ENCODE measurements at regions not wholly inside any gene's neighbourhood (a gene's known extent, or its start where the extent isn't known, plus 50 kb on each side); places are given as distances from the start of the nearest gene placed in this dataset.

GRCh38 chr2:219901155-219901554 lies 273.7 kb downstream of the SLC4A3 start:
- Mint-ChIP-seq H3K27ac (no peak overlapping the region), H3K36me3 (ENCODE audit: low read depth) (no peaks in the 10 kb centered on the region), H3K4me1 (ENCODE audit: low read depth) (no peaks in the 10 kb centered on the region), H3K4me3 (no peak overlapping the region), H3K27me3 (peaks cover 5% of the 10 kb centered on the region), H3K9me3 (no peaks in the 10 kb centered on the region)
- no peak for DNase-seq

- H3K27me3 Mint-ChIP-seq = peaks cover 5% of the 10 kb centered on the region
- no peaks in the 10 kb centered on the region for H3K36me3 Mint-ChIP-seq (ENCODE audit: low read depth)
- no peak for DNase-seq
- H3K4me1 Mint-ChIP-seq (ENCODE audit: low read depth) = no peaks in the 10 kb centered on the region
- H3K27ac Mint-ChIP-seq = no peak overlapping the region
- H3K4me3 Mint-ChIP-seq = no peak overlapping the region
- H3K9me3 Mint-ChIP-seq = no peaks in the 10 kb centered on the region
These were observed 275.6 kb downstream of the SLC4A3 start for GRCh38 chr2:219902891-219903552.

GRCh38 chr2:219905640-219906039 lies 278.2 kb downstream of the SLC4A3 start:
- DNase-seq = no peak
- Mint-ChIP-seq H3K36me3 (ENCODE audit: low read depth) (no peaks in the 10 kb centered on the region), H3K4me3 (no peak overlapping the region), H3K9me3 (no peaks in the 10 kb centered on the region), H3K4me1 (ENCODE audit: low read depth) (no peaks in the 10 kb centered on the region), H3K27ac (no peak overlapping the region), H3K27me3 (peaks cover 5% of the 10 kb centered on the region)

GRCh38 chr2:219906114-219907010 lies 278.9 kb downstream of the SLC4A3 start:
- peaks cover 5% of the 10 kb centered on the region for H3K27me3 Mint-ChIP-seq
- no peak overlapping the region for H3K27ac Mint-ChIP-seq
- no peaks in the 10 kb centered on the region for H3K36me3 Mint-ChIP-seq (ENCODE audit: low read depth)
- no peaks in the 10 kb centered on the region for H3K9me3 Mint-ChIP-seq
- no peak for DNase-seq
- no peaks in the 10 kb centered on the region for H3K4me1 Mint-ChIP-seq (ENCODE audit: low read depth)
- no peak overlapping the region for H3K4me3 Mint-ChIP-seq

DNA sequence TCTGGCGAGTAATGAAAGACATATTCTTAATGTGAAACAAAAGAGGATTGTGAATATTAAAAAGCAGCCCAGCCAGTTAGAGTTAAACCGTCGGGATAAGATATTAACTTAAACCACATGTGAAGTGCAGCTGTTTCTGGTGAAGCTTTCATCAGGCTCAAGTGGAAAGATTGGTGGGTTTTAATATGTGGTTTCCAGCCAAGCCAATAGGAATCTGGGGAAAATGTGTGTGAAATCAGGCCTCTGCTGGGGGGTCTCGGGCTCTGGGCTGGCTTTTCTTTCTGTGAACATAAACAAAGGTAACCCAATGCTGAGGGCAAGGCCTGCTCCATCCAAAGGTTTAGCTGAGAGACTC lies 279.6 kb downstream of the SLC4A3 start:
- no peak for DNase-seq
- Mint-ChIP-seq H3K4me3 (no peak overlapping the region), H3K4me1 (ENCODE audit: low read depth) (no peaks in the 10 kb centered on the region)

DNA sequence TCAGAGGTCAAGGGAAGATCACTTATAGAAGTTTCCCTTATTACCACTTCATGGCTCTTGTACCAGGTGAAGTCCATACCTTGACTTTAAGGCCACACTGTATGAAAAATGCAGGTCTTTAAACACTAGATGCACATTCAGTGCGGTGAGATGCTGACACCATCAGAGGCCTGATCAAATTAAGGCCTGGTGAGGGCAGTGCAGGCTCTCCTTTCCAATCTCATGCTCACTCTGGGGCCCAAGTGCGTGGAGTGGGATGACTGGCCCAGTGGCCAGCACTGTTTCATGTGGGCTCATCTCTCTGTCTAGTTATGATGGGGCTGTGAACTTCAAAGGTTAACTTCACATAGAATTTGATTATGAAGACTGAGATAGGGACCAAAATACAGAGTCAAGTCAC lies 281.1 kb downstream of the SLC4A3 start:
- H3K4me3 Mint-ChIP-seq = no peak overlapping the region
- H3K9me3 Mint-ChIP-seq = no peaks in the 10 kb centered on the region
- no peaks in the 10 kb centered on the region for H3K4me1 Mint-ChIP-seq (ENCODE audit: low read depth)
- H3K27me3 Mint-ChIP-seq = peaks cover 3% of the 10 kb centered on the region
- DNase-seq = no peak
- H3K36me3 Mint-ChIP-seq (ENCODE audit: low read depth) = no peaks in the 10 kb centered on the region
- H3K27ac Mint-ChIP-seq = no peak overlapping the region

More for the DNA sequence above, 279.6 kb downstream of the SLC4A3 start:
- Mint-ChIP-seq H3K27ac (no peak overlapping the region), H3K36me3 (ENCODE audit: low read depth) (no peaks in the 10 kb centered on the region), H3K9me3 (no peaks in the 10 kb centered on the region), H3K27me3 (peaks cover 5% of the 10 kb centered on the region)

DNA sequence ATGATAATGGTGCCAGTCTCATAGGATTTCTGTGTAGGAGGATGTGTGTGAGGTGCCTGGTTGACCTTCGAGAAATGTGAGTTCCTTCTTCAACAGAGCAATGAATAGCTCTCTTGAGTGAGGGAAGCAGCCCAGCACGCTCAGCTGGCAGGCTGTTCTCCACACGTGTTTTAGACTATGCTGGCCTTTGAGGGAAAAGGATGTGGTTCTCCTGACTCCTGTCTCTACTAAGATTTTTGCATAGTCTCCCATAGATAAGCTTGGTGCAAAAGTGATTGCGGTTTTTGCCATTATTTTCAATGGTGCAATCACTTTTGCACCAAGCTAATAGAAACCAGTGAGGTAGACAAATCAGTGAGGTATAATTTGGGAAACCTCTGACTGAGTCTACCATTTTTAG lies 284.1 kb downstream of the SLC4A3 start:
- Mint-ChIP-seq H3K36me3 (ENCODE audit: low read depth) (no peaks in the 10 kb centered on the region), H3K4me1 (ENCODE audit: low read depth) (no peaks in the 10 kb centered on the region), H3K4me3 (no peak overlapping the region), H3K27ac (no peak overlapping the region), H3K9me3 (no peaks in the 10 kb centered on the region), H3K27me3 (no peaks in the 10 kb centered on the region)
- no peak for DNase-seq

DNA sequence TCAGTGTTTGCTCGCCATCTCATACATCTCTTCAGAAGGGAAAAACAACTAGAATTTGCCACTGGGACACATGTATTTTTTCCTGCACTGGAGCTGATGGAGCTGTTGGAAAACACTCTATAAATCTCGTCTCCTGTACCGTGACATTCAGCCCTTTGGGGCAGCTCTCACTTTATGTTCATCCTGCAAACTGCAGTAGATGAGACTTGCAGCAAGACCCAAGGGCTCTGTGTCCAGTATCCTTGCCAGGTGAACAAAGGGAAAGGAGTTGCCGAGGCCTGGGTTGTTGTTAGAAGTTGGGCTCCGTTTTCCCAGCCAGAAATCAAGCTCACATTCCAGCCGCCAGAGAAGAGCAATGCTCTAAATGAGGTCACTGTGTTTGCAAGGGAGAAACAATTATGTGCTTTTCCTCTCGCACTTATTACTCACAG lies 285.1 kb downstream of the SLC4A3 start:
- Mint-ChIP-seq H3K27me3 (no peaks in the 10 kb centered on the region), H3K4me3 (no peak overlapping the region), H3K4me1 (ENCODE audit: low read depth) (no peaks in the 10 kb centered on the region), H3K9me3 (no peaks in the 10 kb centered on the region), H3K27ac (no peak overlapping the region), H3K36me3 (ENCODE audit: low read depth) (no peaks in the 10 kb centered on the region)
- DNase-seq = no peak

- H3K27ac Mint-ChIP-seq = no peak overlapping the region
- no peaks in the 10 kb centered on the region for H3K27me3 Mint-ChIP-seq
These were observed 287.1 kb downstream of the SLC4A3 start for GRCh38 chr2:219914577-219914976.

GRCh38 chr2:219916281-219916680 lies 288.9 kb downstream of the SLC4A3 start:
- Mint-ChIP-seq H3K4me1 (ENCODE audit: low read depth) (no peaks in the 10 kb centered on the region), H3K27ac (no peak overlapping the region), H3K9me3 (no peaks in the 10 kb centered on the region), H3K36me3 (ENCODE audit: low read depth) (no peaks in the 10 kb centered on the region), H3K4me3 (no peak overlapping the region), H3K27me3 (no peaks in the 10 kb centered on the region)
- no peak for DNase-seq

More at GRCh38 chr2:219914577-219914976, 287.1 kb downstream of the SLC4A3 start:
- no peaks in the 10 kb centered on the region for H3K9me3 Mint-ChIP-seq
- H3K36me3 Mint-ChIP-seq (ENCODE audit: low read depth) = no peaks in the 10 kb centered on the region
- H3K4me3 Mint-ChIP-seq = no peak overlapping the region
- no peak for DNase-seq
- no peaks in the 10 kb centered on the region for H3K4me1 Mint-ChIP-seq (ENCODE audit: low read depth)

DNA sequence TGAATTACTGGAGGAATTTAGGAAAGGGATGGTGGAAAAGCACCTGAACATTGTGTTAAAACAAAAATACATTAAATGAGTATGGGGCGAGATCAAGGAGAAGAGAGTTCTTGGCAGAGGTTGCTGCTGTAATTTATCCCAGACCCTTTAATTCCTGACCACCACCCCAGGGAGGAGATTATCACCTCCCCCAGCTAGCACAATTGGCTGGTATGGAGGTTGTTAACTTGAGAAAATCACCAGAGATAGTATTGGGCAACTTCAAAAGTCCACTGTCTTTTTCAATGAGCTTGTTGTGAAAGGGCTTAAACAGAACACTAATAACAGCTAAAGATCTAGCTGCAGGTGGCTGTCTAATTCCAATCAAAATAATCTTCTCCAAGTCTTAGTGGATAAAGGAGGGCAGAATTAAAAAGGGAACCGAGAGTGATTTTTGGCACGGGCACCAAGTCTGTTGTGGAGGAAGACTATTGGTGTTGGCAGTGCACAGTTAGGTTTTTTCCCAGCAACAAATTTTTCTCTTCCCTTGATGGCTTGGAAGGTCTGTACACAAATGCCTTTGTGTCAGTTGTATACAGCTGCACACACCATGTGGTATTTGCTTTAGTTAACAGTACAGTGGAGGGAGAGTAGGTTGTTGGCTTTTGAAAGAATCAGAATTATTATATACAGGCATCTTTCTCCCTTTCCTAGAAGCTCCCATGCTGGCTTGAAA lies 289.5 kb downstream of the SLC4A3 start:
- Mint-ChIP-seq H3K27me3 (no peaks in the 10 kb centered on the region), H3K36me3 (ENCODE audit: low read depth) (no peaks in the 10 kb centered on the region), H3K4me3 (no peak overlapping the region), H3K27ac (no peak overlapping the region), H3K9me3 (no peaks in the 10 kb centered on the region), H3K4me1 (ENCODE audit: low read depth) (no peaks in the 10 kb centered on the region)
- no peak for DNase-seq

- no peak overlapping the region for H3K27ac Mint-ChIP-seq
- H3K4me3 Mint-ChIP-seq = no peak overlapping the region
- H3K9me3 Mint-ChIP-seq = no peaks in the 10 kb centered on the region
- no peak for DNase-seq
- no peaks in the 10 kb centered on the region for H3K4me1 Mint-ChIP-seq (ENCODE audit: low read depth)
- H3K36me3 Mint-ChIP-seq (ENCODE audit: low read depth) = no peaks in the 10 kb centered on the region
- H3K27me3 Mint-ChIP-seq = no peaks in the 10 kb centered on the region
These were observed 290.8 kb downstream of the SLC4A3 start for GRCh38 chr2:219918254-219918653.

DNA sequence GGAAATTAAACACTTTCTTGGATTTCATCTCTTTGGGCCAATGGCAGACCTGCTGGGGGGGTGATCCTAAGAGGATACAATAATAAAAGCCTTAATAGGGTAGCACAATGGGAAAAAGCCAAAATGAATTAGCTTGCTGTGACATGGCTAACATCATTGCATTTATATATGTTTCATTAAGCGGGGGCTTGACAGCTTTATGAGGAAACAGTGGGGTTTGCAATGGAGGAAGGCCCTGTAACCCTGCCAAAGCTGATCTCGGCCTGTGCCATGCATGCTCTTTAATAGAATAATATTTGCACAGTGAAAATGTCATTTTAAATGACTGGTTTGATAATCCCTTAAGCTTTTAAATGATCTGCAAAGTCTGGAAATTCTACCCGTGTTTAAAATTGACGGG lies 291.5 kb downstream of the SLC4A3 start:
- H3K4me1 Mint-ChIP-seq (ENCODE audit: low read depth) = no peaks in the 10 kb centered on the region
- H3K27ac Mint-ChIP-seq = no peak overlapping the region
- no peaks in the 10 kb centered on the region for H3K36me3 Mint-ChIP-seq (ENCODE audit: low read depth)
- H3K9me3 Mint-ChIP-seq = no peaks in the 10 kb centered on the region
- no peak for DNase-seq
- H3K27me3 Mint-ChIP-seq = no peaks in the 10 kb centered on the region
- no peak overlapping the region for H3K4me3 Mint-ChIP-seq

GRCh38 chr2:219919506-219919905 lies 292.1 kb downstream of the SLC4A3 start:
- Mint-ChIP-seq H3K4me3 (no peak overlapping the region), H3K9me3 (no peaks in the 10 kb centered on the region), H3K27me3 (no peaks in the 10 kb centered on the region), H3K36me3 (ENCODE audit: low read depth) (no peaks in the 10 kb centered on the region), H3K27ac (no peak overlapping the region), H3K4me1 (ENCODE audit: low read depth) (no peaks in the 10 kb centered on the region)
- DNase-seq = no peak

DNA sequence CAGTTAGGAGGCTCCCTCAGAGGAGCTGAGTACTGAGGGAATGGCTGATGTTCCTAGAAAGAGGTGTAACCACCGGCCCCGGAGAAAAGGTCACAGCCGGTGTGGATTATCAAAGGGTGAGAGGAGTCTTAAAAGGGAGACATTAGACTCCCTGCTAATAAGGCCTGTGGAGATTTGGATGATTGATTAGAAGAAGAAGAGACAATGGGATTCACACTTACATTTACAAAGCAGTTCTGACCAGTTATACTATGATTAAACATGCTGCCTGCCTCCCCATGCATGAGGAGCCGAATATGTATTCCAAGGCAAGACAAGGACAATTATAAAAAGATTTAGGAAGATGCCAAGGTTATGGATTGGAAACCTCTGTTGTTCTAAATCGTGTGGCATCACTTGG lies 302.4 kb downstream of the SLC4A3 start:
- Mint-ChIP-seq H3K4me1 (ENCODE audit: low read depth) (no peaks in the 10 kb centered on the region), H3K4me3 (no peak overlapping the region), H3K27me3 (peaks cover 7% of the 10 kb centered on the region)

More for the DNA sequence above, 302.4 kb downstream of the SLC4A3 start:
- H3K9me3 Mint-ChIP-seq = peaks cover 3% of the 10 kb centered on the region
- H3K27ac Mint-ChIP-seq = no peak overlapping the region
- DNase-seq = no peak
- no peaks in the 10 kb centered on the region for H3K36me3 Mint-ChIP-seq (ENCODE audit: low read depth)

Data from activated T-cell treated with anti-CD3 and anti-CD28 coated beads, Interleukin-2, amount 50 U/mL, for 24 hours (primary cell).